ENCODE measurements at regions not wholly inside any gene's neighbourhood (a gene's known extent, or its start where the extent isn't known, plus 50 kb on each side); places are given as distances from the start of the nearest gene placed in this dataset.
"Not testable (repeated sequence)": the region's sequence is repeated elsewhere in the genome, so short reads cannot be mapped to it uniquely, and the experiment has no call there.

DNA sequence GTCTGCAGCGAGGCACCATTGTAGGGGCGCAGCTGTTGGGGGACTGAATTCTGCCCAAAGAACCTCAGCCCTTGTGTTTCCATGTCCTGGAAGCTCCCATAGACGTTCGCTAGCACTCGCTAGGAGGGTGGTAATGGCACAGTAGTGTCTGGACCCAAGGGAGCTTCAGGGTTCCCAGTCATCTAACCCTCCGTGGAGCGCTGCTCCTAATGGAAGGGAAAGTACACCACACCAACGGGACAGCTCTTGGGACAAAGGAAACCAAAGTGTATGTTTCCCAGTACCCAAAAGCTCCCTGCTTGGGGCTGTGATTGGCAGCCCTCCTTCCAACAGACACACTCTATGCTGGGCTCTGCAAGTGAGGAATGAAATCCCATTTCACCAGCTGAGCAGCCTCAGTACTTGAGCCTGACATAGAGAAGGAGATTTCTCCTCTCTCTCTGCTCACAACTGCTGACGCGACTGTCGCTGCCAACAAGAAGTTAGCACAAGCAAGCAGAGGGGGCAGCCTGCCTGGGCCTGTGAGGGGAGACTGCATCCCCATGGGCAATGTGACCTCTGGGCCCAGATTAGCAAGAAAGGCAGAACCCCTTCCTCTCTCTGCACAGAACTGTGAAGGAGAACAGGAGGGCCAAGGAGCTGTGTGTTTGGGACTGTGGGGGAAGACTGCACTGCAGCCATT is 67.6 kb upstream of the SMARCAD1 start:
- TF ChIP-seq, protein P1, sequence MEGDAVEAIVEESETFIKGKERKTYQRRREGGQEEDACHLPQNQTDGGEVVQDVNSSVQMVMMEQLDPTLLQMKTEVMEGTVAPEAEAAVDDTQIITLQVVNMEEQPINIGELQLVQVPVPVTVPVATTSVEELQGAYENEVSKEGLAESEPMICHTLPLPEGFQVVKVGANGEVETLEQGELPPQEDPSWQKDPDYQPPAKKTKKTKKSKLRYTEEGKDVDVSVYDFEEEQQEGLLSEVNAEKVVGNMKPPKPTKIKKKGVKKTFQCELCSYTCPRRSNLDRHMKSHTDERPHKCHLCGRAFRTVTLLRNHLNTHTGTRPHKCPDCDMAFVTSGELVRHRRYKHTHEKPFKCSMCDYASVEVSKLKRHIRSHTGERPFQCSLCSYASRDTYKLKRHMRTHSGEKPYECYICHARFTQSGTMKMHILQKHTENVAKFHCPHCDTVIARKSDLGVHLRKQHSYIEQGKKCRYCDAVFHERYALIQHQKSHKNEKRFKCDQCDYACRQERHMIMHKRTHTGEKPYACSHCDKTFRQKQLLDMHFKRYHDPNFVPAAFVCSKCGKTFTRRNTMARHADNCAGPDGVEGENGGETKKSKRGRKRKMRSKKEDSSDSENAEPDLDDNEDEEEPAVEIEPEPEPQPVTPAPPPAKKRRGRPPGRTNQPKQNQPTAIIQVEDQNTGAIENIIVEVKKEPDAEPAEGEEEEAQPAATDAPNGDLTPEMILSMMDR (IDR thresholded peaks at IDR 0.05; ENCODE audit: insufficient read depth, low read depth, low read length, missing control alignments): no peak
- H3K4me3 ChIP-seq (ENCODE audit: low read depth, low read length): no peak overlapping the region
- DNase-seq (ENCODE audit: low read depth): no peak

DNA sequence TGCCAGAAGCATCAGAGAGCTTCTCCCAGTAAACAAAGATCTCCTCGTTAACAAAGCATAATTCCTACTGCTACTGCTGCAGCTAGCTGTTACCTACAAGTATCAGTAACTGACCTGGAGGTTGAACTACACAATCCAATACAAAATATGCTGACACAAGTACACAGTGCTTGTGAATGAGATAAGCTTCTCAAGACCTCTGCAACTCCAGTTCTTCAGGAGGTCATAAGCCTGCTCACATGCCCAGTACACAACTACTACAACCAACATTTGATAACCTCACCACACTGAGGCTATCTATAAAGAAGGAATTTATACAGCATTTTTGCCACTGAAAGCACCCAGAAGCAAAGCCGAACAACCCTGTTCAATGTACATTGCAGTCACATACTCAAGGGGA is 66.7 kb upstream of the SMARCAD1 start:
- H3K4me3 ChIP-seq (ENCODE audit: low read depth, low read length): no peak overlapping the region
- TF ChIP-seq, protein P1 (IDR thresholded peaks at IDR 0.05; ENCODE audit: insufficient read depth, low read depth, low read length, missing control alignments): no peak
- no peak for DNase-seq (ENCODE audit: low read depth)

DNA sequence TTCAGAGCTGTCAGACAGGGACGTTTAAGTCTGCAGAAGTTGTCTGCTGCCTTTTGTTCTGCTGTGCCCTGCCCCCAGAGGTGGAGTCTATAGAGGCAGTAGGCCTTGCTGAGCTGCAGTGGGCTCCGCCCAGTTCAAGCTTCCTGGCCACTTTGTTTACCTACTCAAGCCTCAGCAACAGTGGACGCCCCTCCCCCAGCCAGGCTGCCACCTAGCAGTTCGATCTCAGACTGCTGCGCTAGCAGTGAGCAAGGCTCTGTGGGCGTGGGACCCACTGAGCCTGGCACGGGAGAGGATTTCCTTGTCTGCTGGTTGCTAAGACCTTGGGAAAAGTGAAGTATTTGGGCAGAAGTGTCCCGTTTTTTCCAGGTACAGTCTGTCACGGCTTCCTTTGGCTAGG is 59.6 kb upstream of the SMARCAD1 start:
- not testable (repeated sequence) for H3K4me3 ChIP-seq (ENCODE audit: low read depth, low read length)

DNA sequence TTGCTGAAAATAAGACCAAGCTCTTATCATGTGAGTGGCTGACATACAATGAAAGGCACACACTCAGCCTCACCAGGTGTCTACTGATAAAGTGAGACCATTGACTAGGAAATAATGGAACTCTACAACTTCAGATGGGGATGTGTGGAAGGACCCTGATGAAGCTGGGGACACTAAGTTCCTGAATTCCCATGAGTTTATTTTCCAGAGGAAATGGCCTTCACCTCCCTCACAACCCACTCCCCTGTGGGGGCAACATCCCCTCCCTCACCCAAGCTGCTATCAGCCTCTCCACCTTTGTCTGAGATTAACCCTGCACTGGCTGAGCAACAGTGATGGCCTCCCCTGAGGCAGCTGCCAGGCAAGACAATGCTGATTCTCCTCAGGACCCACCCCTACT is 55.2 kb upstream of the SMARCAD1 start:
- DNase-seq (ENCODE audit: low read depth): no peak
- no peak overlapping the region for H3K4me3 ChIP-seq (ENCODE audit: low read depth, low read length)
- TF ChIP-seq, protein P1 (IDR thresholded peaks at IDR 0.05; ENCODE audit: insufficient read depth, low read depth, low read length, missing control alignments): no peak

More for the DNA sequence above, 59.6 kb upstream of the SMARCAD1 start:
- DNase-seq (ENCODE audit: low read depth): not testable (repeated sequence)

DNA sequence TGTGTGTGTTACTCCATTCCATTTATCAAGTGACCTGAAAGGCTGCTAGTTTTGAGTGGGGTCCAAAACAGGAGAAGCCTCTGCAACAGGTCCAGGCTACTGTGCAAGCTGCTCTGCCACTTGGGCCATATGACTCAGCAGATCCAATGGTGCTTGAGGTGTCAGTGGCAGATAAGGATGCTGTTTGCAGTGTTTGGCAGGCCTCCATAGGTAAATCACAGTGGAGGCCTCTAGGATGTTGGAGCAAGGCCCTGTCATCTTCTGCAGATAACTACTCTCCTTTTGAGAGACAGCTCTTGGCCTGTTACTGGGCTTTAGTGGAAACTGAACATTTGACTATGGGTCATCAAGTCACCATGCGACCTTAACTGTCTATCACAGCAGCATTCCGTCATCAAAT is 52.3 kb upstream of the SMARCAD1 start:
- DNase-seq (ENCODE audit: low read depth); H3K4me3 ChIP-seq (ENCODE audit: low read depth, low read length): not testable (repeated sequence)

DNA sequence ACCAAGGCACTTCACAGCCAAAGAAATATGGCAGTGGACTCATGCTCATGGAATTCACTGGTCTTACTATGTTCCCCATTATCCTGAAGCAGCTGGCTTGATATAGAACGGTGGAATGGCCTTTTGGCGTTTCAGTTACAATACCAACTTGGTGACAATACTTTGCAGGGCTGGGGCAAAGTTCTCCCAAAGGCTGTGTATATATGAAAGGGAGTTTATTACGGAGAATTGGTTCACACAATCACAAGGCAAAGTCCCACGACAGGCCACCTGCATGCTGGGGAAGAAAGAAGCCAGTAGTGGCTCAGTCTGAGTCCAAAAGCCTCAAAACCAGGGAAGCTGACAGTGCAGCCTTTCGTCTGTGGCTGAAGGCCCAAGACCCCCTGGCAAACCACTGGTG is 50.8 kb upstream of the SMARCAD1 start:
- no peak for DNase-seq (ENCODE audit: low read depth)
- TF ChIP-seq, protein P1 (IDR thresholded peaks at IDR 0.05; ENCODE audit: insufficient read depth, low read depth, low read length, missing control alignments): no peak
- H3K4me3 ChIP-seq (ENCODE audit: low read depth, low read length): no peak overlapping the region

Measured in GM12865 (cell line).